Colonic mucosa (tissue), 4 donors: ENCODE measurements at regions not wholly inside any gene's neighbourhood (a gene's known extent, or its start where the extent isn't known, plus 50 kb on each side); places are given as distances from the start of the nearest gene placed in this dataset.

ENCODE experiments used
- DNase-seq: peaks from one replicate; pipeline ENCODE4 v3.0.0-alpha.2; 2020
- H3K27ac ChIP-seq: fragments of 200-600 bp; one replicate; pipeline ENCODE4 v1.8.0; 2021
- H3K27me3 ChIP-seq: fragments of 200-600 bp; one replicate; pipeline ENCODE4 v1.8.0; 2021
- H3K36me3 ChIP-seq: fragments of 200-600 bp; one replicate; pipeline ENCODE4 v1.8.0; 2021
- H3K4me1 ChIP-seq: fragments of 200-600 bp; one replicate; pipeline ENCODE4 v1.8.0; 2021; ENCODE audit warnings: mild to moderate bottlenecking
- H3K4me3 ChIP-seq: fragments of 200-600 bp; one replicate; pipeline ENCODE4 v1.8.0; 2021
- H3K9ac ChIP-seq, 2 donors: one replicate each; pipeline ENCODE4 v1.7.0; 2013; ENCODE audit warnings: control low read depth in 2 of 2, low read depth in 2 of 2, low read length in 2 of 2
- H3K9me3 ChIP-seq: fragments of 200-600 bp; one replicate; pipeline ENCODE4 v1.8.0; 2021
- intact Hi-C: fragments of 100-400 bp; cut with DNase I; formaldehyde crosslinking; loops from one replicate; pipeline ENCODE4 v1.14.1; 2022
- TF ChIP-seq, protein P1 (sequence below): fragments of 200-600 bp; IDR thresholded peaks from one replicate; pipeline ENCODE4 v1.8.0; 2022; ENCODE audit warnings: antibody characterized with exemption, mild to moderate bottlenecking
- donor health status: healthy.
- donor health status: DM: no; HTN: no; CAD: no.
- donor health status: DM: no; HTN: no; CAD: no.

DNA sequence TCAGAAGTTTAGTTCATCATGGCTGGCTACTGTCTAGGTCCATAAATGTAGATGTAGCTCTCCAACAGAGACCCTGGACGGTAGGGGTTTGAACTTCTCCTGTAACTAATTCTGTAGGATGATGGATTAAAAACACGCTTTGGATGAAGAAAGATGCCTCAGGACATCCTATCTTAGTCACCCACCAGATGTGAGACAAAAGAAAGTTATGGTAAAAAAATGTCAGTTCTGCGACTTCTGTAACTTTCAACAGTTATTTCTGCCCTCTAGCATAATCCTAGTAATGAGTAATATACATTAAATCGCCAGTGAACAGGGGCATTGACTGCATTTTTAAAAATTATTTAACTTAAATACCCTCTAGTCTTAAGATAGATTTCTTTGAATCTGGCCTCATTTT is 210.1 kb upstream of the LRATD1 start:
- Histone ChIP-seq H3K4me3 (no peak overlapping the region), H3K27me3 (no peaks in the 10 kb centered on the region), H3K4me1 (peaks cover 3% of the 10 kb centered on the region), H3K36me3 (no peaks in the 10 kb centered on the region), H3K9ac (no peak overlapping the region), H3K9me3 (no peaks in the 10 kb centered on the region), H3K27ac (peak overlapping the region; percentile 73)
- no peak for DNase-seq
- TF ChIP-seq, protein P1, sequence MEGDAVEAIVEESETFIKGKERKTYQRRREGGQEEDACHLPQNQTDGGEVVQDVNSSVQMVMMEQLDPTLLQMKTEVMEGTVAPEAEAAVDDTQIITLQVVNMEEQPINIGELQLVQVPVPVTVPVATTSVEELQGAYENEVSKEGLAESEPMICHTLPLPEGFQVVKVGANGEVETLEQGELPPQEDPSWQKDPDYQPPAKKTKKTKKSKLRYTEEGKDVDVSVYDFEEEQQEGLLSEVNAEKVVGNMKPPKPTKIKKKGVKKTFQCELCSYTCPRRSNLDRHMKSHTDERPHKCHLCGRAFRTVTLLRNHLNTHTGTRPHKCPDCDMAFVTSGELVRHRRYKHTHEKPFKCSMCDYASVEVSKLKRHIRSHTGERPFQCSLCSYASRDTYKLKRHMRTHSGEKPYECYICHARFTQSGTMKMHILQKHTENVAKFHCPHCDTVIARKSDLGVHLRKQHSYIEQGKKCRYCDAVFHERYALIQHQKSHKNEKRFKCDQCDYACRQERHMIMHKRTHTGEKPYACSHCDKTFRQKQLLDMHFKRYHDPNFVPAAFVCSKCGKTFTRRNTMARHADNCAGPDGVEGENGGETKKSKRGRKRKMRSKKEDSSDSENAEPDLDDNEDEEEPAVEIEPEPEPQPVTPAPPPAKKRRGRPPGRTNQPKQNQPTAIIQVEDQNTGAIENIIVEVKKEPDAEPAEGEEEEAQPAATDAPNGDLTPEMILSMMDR, result no peak
- intact Hi-C loops, result no loop called here

DNA sequence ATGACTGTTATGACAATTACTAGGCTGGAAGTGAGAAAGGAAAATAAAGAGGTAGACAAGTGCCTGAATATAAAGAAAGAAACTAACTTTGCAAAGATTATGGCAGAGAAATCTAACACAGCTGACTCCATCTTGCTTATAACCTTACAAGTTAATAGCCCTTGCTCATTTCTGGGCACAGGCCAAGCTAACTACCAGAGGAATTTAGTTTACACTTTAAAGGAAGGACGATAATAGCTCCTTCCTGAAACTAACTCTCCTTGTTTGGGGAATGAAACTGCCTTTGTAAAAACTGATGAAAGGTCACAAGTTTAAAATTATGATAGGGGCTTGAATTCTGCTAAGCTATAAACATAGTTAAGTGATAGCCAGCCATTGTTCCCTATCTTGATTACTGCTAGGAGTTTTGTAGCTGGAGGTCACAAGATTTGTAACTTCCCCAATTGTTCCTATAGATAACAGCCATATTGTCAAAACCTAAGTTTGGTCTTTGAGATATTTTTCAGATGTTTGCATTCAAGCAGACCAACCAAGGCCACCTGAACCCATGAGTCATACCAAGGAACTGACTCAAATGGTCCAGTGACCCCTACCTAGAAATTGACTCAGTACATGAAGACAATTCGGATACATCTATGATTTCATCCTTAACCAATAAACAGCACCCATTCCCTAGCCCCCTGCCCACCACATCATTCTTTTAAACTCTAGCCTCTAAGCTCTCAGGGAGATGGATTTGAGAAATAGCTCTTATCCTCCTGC is 209.2 kb upstream of the LRATD1 start:
- Histone ChIP-seq H3K27ac (peak overlapping the region; percentile 73), H3K4me1 (peaks cover 3% of the 10 kb centered on the region), H3K9me3 (no peaks in the 10 kb centered on the region), H3K36me3 (no peaks in the 10 kb centered on the region), H3K27me3 (no peaks in the 10 kb centered on the region), H3K9ac (no peak overlapping the region), H3K4me3 (no peak overlapping the region)
- peak; percentile 74 for DNase-seq
- TF ChIP-seq, protein P1, result no peak
- intact Hi-C loops, result no loop called here

DNA sequence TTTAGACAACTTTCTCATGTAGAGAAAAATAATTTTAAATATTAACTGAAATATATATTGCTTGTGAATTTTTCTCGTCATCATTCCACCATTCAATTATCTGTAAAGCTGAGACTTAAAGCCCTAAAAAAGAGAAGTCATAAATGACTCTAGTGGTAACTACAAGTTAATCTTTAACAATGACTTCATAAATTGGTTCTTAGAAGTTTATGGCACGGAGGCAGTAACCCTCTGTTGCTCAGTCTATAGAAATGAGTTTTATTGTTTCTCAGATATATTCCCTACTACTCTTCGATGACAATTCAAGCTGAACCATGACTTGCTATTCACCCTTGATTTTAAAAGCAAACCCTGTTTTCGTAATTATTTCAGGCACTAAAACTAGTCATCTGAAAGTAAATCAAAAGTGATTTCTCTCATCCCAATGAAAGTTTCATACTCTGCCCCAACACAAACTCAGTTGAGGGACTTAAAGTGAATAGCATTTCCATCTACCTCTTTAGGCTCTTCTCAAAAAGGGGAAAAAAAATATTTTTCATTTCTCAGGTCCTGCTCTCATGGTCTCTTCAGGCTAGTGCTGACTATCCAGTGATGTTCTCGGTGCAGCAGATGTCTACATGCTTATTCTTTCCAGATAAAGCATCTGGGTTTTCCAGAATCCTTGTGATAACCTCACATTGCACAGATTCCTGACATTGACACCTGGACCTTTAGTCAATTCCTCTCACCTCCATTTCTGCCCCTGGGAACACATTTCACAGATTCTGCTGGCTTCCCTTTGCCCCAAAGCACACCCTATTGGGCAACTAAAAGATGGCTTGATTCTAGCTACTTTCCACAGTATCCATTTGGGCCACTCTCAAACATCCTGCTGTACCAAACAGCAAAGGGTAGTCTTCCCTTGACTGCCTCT is 207.8 kb upstream of the LRATD1 start:
- Histone ChIP-seq H3K36me3 (no peaks in the 10 kb centered on the region), H3K27ac (peak overlapping the region; percentile 73), H3K27me3 (no peaks in the 10 kb centered on the region), H3K4me3 (no peak overlapping the region), H3K4me1 (peaks cover 3% of the 10 kb centered on the region), H3K9ac (peak overlapping the region in 1 of 2 donors; percentile 27), H3K9me3 (no peaks in the 10 kb centered on the region)
- TF ChIP-seq, protein P1, result no peak
- intact Hi-C loops, result loop anchor here (5.0 kb wide), 1 partner anchor 203 kb away; no protein-coding TSS in a partner anchor
- no peak for DNase-seq

DNA sequence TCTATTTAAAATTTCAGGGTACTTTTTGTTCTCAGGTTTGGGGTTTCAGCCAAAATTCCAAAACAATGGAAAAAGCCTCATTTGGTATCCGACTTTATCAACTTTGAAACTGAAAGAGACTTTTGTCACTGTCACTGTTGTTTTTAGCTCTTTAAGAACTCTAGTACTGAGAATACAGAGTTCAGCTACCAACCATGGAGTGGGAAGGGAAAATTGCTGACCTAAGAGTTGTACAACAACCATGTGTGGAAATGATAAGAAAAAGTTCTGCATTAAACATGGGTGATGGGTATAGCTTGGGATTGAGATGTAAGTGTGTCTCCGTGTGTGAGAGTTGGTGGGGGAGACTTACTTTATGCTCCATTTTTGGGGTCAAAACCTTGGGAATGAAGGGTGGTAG is 206.6 kb upstream of the LRATD1 start:
- intact Hi-C loops, result loop anchor here (5.0 kb wide), 1 partner anchor 201 kb away; no protein-coding TSS in a partner anchor
- H3K9ac ChIP-seq, result no peak overlapping the region
- H3K27me3 ChIP-seq, result no peaks in the 10 kb centered on the region
- H3K4me1 ChIP-seq, result peaks cover 3% of the 10 kb centered on the region
- no peaks in the 10 kb centered on the region for H3K36me3 ChIP-seq
- DNase-seq, result no peak
- no peaks in the 10 kb centered on the region for H3K9me3 ChIP-seq
- H3K4me3 ChIP-seq, result no peak overlapping the region
- TF ChIP-seq, protein P1, result no peak
- H3K27ac ChIP-seq, result no peak overlapping the region

DNA sequence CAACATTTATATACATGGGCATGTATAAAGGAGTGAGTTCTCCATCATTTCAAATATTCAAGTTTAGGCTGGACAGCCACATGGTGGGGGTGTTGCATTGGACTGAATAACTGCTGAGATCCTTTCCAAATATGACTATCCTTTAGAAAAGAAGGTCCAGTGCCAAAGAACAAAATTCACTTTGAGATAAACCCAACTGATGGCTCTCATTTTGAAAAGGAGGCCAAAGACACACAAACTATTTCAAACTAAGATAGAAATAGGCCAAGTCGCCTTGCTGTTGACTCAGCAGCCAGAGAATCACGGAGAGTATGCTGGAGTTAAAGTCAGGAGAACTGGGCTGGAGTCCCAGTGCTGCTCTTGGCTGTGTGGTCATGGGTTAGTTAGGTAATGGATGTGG is 204.5 kb upstream of the LRATD1 start:
- TF ChIP-seq, protein P1, result no peak
- Histone ChIP-seq H3K27ac (no peak overlapping the region), H3K4me3 (no peak overlapping the region), H3K27me3 (no peaks in the 10 kb centered on the region), H3K9me3 (no peaks in the 10 kb centered on the region), H3K4me1 (no peaks in the 10 kb centered on the region), H3K9ac (no peak overlapping the region), H3K36me3 (no peaks in the 10 kb centered on the region)
- DNase-seq, result peak; percentile 38
- intact Hi-C loops, result loop anchor here (5.0 kb wide), 1 partner anchor 199 kb away; no protein-coding TSS in a partner anchor
